Right lobe of liver (tissue), 4 donors: ENCODE measurements at regions not wholly inside any gene's neighbourhood (a gene's known extent, or its start where the extent isn't known, plus 50 kb on each side); places are given as distances from the start of the nearest gene placed in this dataset.

Experiments used
- POLR2A ChIP-seq: fragments of 450-650 bp; IDR thresholded peaks from one replicate; pipeline ENCODE4 v1.6.1; 2017; ENCODE audit warnings: antibody characterized with exemption, mild to moderate bottlenecking
- TF ChIP-seq, protein P1 (sequence below), 4 donors: fragments of 200-600 bp in 3 of 4; fragments of 450-650 bp in 1 of 4; IDR thresholded peaks; one replicate each; pipeline versions ENCODE4 v1.5.1 to v1.8.0; 2016 to 2022; ENCODE audit warnings: antibody characterized with exemption in 4 of 4, mild to moderate bottlenecking in 2 of 4
- donor health status: DM: no; HTN: no; CAD: no.
- donor health status: DM: no; HTN: no; CAD: no.
- donor health status: DM: no; HTN: yes; CAD: no.

- TF ChIP-seq, protein P1, sequence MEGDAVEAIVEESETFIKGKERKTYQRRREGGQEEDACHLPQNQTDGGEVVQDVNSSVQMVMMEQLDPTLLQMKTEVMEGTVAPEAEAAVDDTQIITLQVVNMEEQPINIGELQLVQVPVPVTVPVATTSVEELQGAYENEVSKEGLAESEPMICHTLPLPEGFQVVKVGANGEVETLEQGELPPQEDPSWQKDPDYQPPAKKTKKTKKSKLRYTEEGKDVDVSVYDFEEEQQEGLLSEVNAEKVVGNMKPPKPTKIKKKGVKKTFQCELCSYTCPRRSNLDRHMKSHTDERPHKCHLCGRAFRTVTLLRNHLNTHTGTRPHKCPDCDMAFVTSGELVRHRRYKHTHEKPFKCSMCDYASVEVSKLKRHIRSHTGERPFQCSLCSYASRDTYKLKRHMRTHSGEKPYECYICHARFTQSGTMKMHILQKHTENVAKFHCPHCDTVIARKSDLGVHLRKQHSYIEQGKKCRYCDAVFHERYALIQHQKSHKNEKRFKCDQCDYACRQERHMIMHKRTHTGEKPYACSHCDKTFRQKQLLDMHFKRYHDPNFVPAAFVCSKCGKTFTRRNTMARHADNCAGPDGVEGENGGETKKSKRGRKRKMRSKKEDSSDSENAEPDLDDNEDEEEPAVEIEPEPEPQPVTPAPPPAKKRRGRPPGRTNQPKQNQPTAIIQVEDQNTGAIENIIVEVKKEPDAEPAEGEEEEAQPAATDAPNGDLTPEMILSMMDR (IDR thresholded peaks at IDR 0.05): no peak
- no peak for TF ChIP-seq POLR2A
Observed at GRCh38 chr3:34842706-34843480, 796.4 kb upstream of the ARPP21 start.
